Left ventricle myocardium inferior (tissue), 1 donor: ENCODE measurements at regions not wholly inside any gene's neighbourhood (a gene's known extent, or its start where the extent isn't known, plus 50 kb on each side); places are given as distances from the start of the nearest gene placed in this dataset.
A peak's percentile ranks its signal among the peaks of the same experiment; 100 is the strongest.

Experiments
- DNase-seq: peaks from one replicate; pipeline ENCODE4 v3.0.0-alpha.2; 2020
- H3K27ac ChIP-seq: fragments of 200-600 bp; replicated peaks from 2 replicates; pipeline ENCODE4 v1.8.0; 2021
- H3K27me3 ChIP-seq: fragments of 200-600 bp; 2 replicates; pipeline ENCODE4 v1.8.0; 2021; ENCODE audit warnings: low read depth
- H3K36me3 ChIP-seq: fragments of 200-600 bp; 2 replicates; pipeline ENCODE4 v1.8.0; 2021
- H3K4me1 ChIP-seq: fragments of 200-600 bp; 2 replicates; pipeline ENCODE4 v1.8.0; 2021
- H3K4me3 ChIP-seq: fragments of 200-600 bp; 2 replicates; pipeline ENCODE4 v1.8.0; 2021; ENCODE audit warnings: mild to moderate bottlenecking, moderate library complexity
- H3K9me3 ChIP-seq: fragments of 200-600 bp; replicated peaks from 2 replicates; pipeline ENCODE4 v1.8.0; 2021
- intact Hi-C: fragments of 100-400 bp; cut with micrococcal nuclease; formaldehyde crosslinking; loops from one replicate; pipeline ENCODE4 v1.11.0; 2022
- TF ChIP-seq, protein P1 (sequence below): fragments of 200-600 bp; IDR thresholded peaks from 2 replicates; pipeline ENCODE4 v1.8.0; 2021; ENCODE audit warnings: antibody characterized with exemption, mild to moderate bottlenecking, borderline replicate concordance
- donor health status: DM: no; HTN: yes; CAD: no; lungs with severe emphysema.

DNA sequence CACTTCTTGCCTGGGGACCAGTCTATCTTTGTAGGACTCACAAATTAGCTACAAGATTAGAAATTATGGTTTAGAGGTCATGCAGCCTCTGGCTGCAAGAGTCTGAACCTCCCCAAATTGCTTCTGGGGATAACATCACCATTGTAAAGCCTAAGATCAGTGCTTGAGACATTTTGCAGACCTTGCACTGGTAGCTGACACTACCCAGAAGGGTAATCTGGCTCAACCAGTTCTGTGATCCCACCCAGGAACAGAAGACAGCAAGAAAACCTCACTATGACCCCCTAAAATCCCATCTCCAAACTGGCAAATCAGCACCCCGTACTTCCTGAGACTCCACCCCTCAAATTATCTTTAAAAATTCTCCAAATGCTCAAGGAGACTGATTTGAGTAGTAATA lies 58.2 kb upstream of the CDK13 start:
- no peak overlapping the region for H3K4me3 ChIP-seq
- intact Hi-C loops, result no loop called here

DNA sequence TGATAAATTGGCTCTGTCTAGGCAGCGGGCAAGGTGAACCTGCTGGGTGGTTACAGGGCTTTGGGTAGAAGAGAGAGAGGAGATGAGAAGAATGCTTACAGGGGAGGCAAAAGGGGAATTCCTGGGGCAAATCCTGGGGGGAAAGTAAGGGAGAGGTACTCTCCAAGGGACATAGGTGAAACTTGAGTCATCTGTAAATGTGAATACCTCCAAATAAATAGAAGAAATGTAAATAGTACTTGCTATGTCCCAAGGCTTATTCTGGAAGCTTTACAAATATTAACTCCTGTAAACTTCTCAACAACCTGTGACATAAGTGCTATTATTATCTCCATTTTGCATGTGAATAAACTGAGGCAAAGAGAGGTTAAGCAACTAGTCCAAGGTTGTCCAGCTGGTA lies 57.7 kb upstream of the CDK13 start:
- H3K4me1 ChIP-seq, result no peaks in the 10 kb centered on the region
- no peak overlapping the region for H3K27ac ChIP-seq
- no peaks in the 10 kb centered on the region for H3K36me3 ChIP-seq
- H3K27me3 ChIP-seq, result peaks cover 5% of the 10 kb centered on the region
- H3K9me3 ChIP-seq, result no peaks in the 10 kb centered on the region
- intact Hi-C loops, result no loop called here
- TF ChIP-seq, protein P1, sequence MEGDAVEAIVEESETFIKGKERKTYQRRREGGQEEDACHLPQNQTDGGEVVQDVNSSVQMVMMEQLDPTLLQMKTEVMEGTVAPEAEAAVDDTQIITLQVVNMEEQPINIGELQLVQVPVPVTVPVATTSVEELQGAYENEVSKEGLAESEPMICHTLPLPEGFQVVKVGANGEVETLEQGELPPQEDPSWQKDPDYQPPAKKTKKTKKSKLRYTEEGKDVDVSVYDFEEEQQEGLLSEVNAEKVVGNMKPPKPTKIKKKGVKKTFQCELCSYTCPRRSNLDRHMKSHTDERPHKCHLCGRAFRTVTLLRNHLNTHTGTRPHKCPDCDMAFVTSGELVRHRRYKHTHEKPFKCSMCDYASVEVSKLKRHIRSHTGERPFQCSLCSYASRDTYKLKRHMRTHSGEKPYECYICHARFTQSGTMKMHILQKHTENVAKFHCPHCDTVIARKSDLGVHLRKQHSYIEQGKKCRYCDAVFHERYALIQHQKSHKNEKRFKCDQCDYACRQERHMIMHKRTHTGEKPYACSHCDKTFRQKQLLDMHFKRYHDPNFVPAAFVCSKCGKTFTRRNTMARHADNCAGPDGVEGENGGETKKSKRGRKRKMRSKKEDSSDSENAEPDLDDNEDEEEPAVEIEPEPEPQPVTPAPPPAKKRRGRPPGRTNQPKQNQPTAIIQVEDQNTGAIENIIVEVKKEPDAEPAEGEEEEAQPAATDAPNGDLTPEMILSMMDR, result no peak
- no peak for DNase-seq
- no peak overlapping the region for H3K4me3 ChIP-seq

More for the DNA sequence above, 58.2 kb upstream of the CDK13 start:
- no peaks in the 10 kb centered on the region for H3K9me3 ChIP-seq
- TF ChIP-seq, protein P1, result no peak
- H3K36me3 ChIP-seq, result no peaks in the 10 kb centered on the region
- no peak for DNase-seq
- no peak overlapping the region for H3K27ac ChIP-seq
- no peaks in the 10 kb centered on the region for H3K4me1 ChIP-seq
- peaks cover 5% of the 10 kb centered on the region for H3K27me3 ChIP-seq

DNA sequence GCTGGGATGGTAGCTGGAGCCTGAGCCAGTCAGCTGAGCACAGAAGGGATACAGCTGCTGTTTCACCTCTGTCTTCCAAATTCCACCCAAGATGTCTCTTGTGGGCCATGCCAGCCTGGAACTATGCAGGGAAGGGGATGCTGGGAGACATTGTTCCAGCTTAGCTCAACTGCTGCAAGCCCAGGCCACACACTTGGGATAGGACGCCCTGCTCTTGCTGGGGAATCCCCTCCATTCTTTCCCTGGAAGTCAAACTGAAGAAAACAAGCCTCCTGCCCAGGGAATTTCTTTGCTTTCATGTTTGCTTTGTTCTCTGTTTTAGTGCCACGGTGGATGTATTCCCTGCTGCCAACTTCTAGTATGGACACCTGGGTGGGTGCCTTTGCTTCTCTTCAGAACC lies 55.2 kb upstream of the CDK13 start:
- H3K27ac ChIP-seq, result no peak overlapping the region
- TF ChIP-seq, protein P1, result no peak
- DNase-seq, result no peak
- peaks cover 9% of the 10 kb centered on the region for H3K4me1 ChIP-seq
- H3K27me3 ChIP-seq, result peaks cover 5% of the 10 kb centered on the region
- intact Hi-C loops, result no loop called here
- H3K4me3 ChIP-seq, result no peak overlapping the region
- H3K36me3 ChIP-seq, result no peaks in the 10 kb centered on the region
- no peaks in the 10 kb centered on the region for H3K9me3 ChIP-seq

DNA sequence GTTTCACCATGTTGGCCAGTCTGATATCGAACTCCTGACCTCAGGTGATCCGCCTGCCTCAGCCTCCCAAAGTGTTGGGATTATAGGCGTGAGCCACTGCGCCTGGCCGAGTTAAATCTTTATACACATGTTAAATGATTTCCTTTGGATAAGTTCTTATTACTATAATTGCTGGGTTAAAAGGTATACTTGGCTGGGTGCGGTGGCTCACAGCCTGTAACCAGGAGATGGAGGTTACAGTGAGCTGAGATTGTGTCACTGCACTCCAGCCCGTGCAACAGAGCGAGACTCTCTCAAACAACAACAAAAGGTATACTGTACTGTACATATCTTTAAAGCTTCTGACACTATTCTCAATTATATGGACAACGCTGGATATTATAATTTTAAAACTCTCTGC lies 53.2 kb upstream of the CDK13 start:
- TF ChIP-seq, protein P1, result no peak
- no peak for DNase-seq
- intact Hi-C loops, result loop anchor here (2.0 kb wide), 1 partner anchor 156 kb away; no protein-coding TSS in a partner anchor
- Histone ChIP-seq H3K4me1 (peaks cover 9% of the 10 kb centered on the region), H3K27ac (no peak overlapping the region), H3K27me3 (peaks cover under 1% of the 10 kb centered on the region), H3K4me3 (peak overlapping the region; percentile 41), H3K9me3 (no peaks in the 10 kb centered on the region), H3K36me3 (no peaks in the 10 kb centered on the region)

DNA sequence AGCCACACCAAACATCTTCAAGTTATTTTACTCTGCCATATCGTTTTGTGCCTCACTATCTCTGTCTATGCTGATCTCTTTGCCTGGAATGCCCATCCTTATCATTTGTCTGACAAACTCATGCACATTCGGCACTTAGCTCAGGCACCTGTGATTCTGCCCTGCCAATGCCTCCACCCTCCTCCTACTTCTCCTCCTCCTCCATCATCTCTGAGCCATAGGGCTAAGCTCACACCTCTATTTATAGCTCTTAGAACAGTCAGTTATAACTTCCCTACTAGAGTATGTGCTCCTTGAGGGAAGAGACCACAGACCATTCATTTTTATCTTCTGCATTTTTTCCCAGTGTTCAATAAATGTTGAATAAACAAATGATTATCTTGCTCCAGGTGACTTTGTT lies 51.2 kb upstream of the CDK13 start:
- Histone ChIP-seq H3K36me3 (no peaks in the 10 kb centered on the region), H3K27ac (no peak overlapping the region), H3K9me3 (no peaks in the 10 kb centered on the region), H3K27me3 (no peaks in the 10 kb centered on the region), H3K4me3 (no peak overlapping the region), H3K4me1 (peaks cover 9% of the 10 kb centered on the region)
- no peak for DNase-seq
- TF ChIP-seq, protein P1, result no peak
- intact Hi-C loops, result no loop called here
